OCI-LY3 (cell line): ENCODE measurements at regions not wholly inside any gene's neighbourhood (a gene's known extent, or its start where the extent isn't known, plus 50 kb on each side); places are given as distances from the start of the nearest gene placed in this dataset.

Experiments
- H2AFZ ChIP-seq: fragments of 200-600, 300-600 bp; shearing (Covaris generic); 2 replicates; pipeline ENCODE4 v1.6.0; 2014; ENCODE audit warnings: antibody characterized with exemption, low read depth, low read length
- H3K27ac ChIP-seq: fragments of 200-600, 300-600 bp; sonication (generic); 2 replicates; pipeline ENCODE4 v1.5.1; 2014; ENCODE audit warnings: mild to moderate bottlenecking, low read length, moderate library complexity, mixed read lengths
- H3K27me3 ChIP-seq: fragments of 200-600, 300-600 bp; sonication (generic); 2 replicates; pipeline ENCODE4 v1.6.1; 2014; ENCODE audit warnings: low read depth, low read length, mixed read lengths
- H3K36me3 ChIP-seq: fragments of 200-600, 300-600 bp; sonication (generic); replicated peaks from 2 replicates; pipeline ENCODE3; 2014; ENCODE audit warnings: low read depth, low read length, mixed read lengths
- H3K4me1 ChIP-seq: fragments of 300-600, 200-600 bp; sonication (generic); 2 replicates; pipeline ENCODE4 v1.6.1; 2014; ENCODE audit warnings: low read length, mixed read lengths
- H3K4me2 ChIP-seq: fragments of 200-600, 300-600 bp; sonication (generic); 2 replicates; pipeline ENCODE4 v1.6.1; 2014; ENCODE audit warnings: low read length, mixed read lengths
- H3K4me3 ChIP-seq: fragments of 300-600, 200-600 bp; sonication (generic); 2 replicates; pipeline ENCODE4 v1.5.1; 2014; ENCODE audit warnings: antibody characterized with exemption, mild to moderate bottlenecking, low read length, moderate library complexity
- H3K79me2 ChIP-seq: fragments of 300-600, 200-600 bp; shearing (Covaris generic); 2 replicates; pipeline ENCODE4 v1.6.1; 2014; ENCODE audit warnings: mild to moderate bottlenecking, low read length, mixed read lengths
- H3K9ac ChIP-seq: fragments of 300-600, 200-600 bp; shearing (Covaris generic); 2 replicates; pipeline ENCODE4 v1.6.0; 2014; ENCODE audit warnings: mild to moderate bottlenecking, low read length, moderate library complexity
- H3K9me3 ChIP-seq: fragments of 200-600, 300-600 bp; shearing (Covaris generic); 2 replicates; pipeline ENCODE4 v1.6.1; 2014; ENCODE audit warnings: low read length, mixed read lengths; ENCODE audit not compliant: insufficient read depth
- H4K20me1 ChIP-seq: fragments of 200-600, 300-600 bp; sonication (generic); 2 replicates; pipeline ENCODE4 v1.6.1; 2016; ENCODE audit warnings: low read length, mixed read lengths; ENCODE audit not compliant: insufficient read depth
- CTCF ChIP-seq: fragments of 200-600, 300-600 bp; sonication (generic); IDR thresholded peaks from 2 replicates; pipeline ENCODE4 v1.5.1; 2014; ENCODE audit warnings: antibody characterized with exemption, low read length, low read depth
- EZH2phosphoT487 ChIP-seq: fragments of 200-600 bp; shearing (Covaris generic); IDR thresholded peaks from 2 replicates; pipeline ENCODE4 v1.6.1; 2018; ENCODE audit warnings: antibody characterized with exemption, mixed run types, low read depth

GRCh38 chr10:81270051-81270450 lies 604.9 kb upstream of the NRG3 start:
- H3K4me2 ChIP-seq, result no peak overlapping the region
- H3K36me3 ChIP-seq, result no peaks in the 10 kb centered on the region
- no peak overlapping the region for H3K27ac ChIP-seq
- no peaks in the 10 kb centered on the region for H4K20me1 ChIP-seq
- H3K4me1 ChIP-seq, result no peaks in the 10 kb centered on the region
- H2AFZ ChIP-seq, result no peak overlapping the region
- H3K9me3 ChIP-seq, result no peaks in the 10 kb centered on the region
- TF ChIP-seq CTCF (no peak), EZH2phosphoT487 (no peak)
- H3K27me3 ChIP-seq, result no peaks in the 10 kb centered on the region
- H3K9ac ChIP-seq, result no peak overlapping the region
- no peak overlapping the region for H3K4me3 ChIP-seq
- H3K79me2 ChIP-seq, result no peaks in the 10 kb centered on the region

GRCh38 chr10:81280497-81281479 lies 594.2 kb upstream of the NRG3 start:
- H3K4me1 ChIP-seq, result no peaks in the 10 kb centered on the region
- no peak overlapping the region for H3K27ac ChIP-seq
- no peak for TF ChIP-seq EZH2phosphoT487
- no peak for TF ChIP-seq CTCF
- H3K36me3 ChIP-seq, result no peaks in the 10 kb centered on the region
- H3K79me2 ChIP-seq, result no peaks in the 10 kb centered on the region
- H3K27me3 ChIP-seq, result no peaks in the 10 kb centered on the region
- no peaks in the 10 kb centered on the region for H3K9me3 ChIP-seq
- no peak overlapping the region for H3K4me3 ChIP-seq
- no peak overlapping the region for H2AFZ ChIP-seq
- no peaks in the 10 kb centered on the region for H4K20me1 ChIP-seq
- H3K9ac ChIP-seq, result no peak overlapping the region
- H3K4me2 ChIP-seq, result no peak overlapping the region

GRCh38 chr10:81288544-81288943 lies 586.5 kb upstream of the NRG3 start:
- H4K20me1 ChIP-seq, result no peaks in the 10 kb centered on the region
- H3K4me1 ChIP-seq, result no peaks in the 10 kb centered on the region
- no peaks in the 10 kb centered on the region for H3K79me2 ChIP-seq
- H2AFZ ChIP-seq, result no peak overlapping the region
- no peak overlapping the region for H3K4me2 ChIP-seq
- no peaks in the 10 kb centered on the region for H3K9me3 ChIP-seq
- H3K27ac ChIP-seq, result no peak overlapping the region
- no peak overlapping the region for H3K9ac ChIP-seq
- TF ChIP-seq CTCF, result no peak
- H3K36me3 ChIP-seq, result no peaks in the 10 kb centered on the region
- H3K4me3 ChIP-seq, result no peak overlapping the region
- no peaks in the 10 kb centered on the region for H3K27me3 ChIP-seq

- H3K9me3 ChIP-seq, result no peaks in the 10 kb centered on the region
- H3K27me3 ChIP-seq, result no peaks in the 10 kb centered on the region
- no peak overlapping the region for H2AFZ ChIP-seq
- H3K4me2 ChIP-seq, result no peak overlapping the region
- no peak overlapping the region for H3K9ac ChIP-seq
- H3K36me3 ChIP-seq, result no peaks in the 10 kb centered on the region
- H4K20me1 ChIP-seq, result no peaks in the 10 kb centered on the region
- TF ChIP-seq EZH2phosphoT487, result no peak
- no peak for TF ChIP-seq CTCF
- H3K4me3 ChIP-seq, result no peak overlapping the region
- no peaks in the 10 kb centered on the region for H3K79me2 ChIP-seq
- no peak overlapping the region for H3K27ac ChIP-seq
- H3K4me1 ChIP-seq, result no peaks in the 10 kb centered on the region
These were observed 577.7 kb upstream of the NRG3 start for GRCh38 chr10:81297292-81297691.
